AG04449 (cell line): ENCODE measurements at regions not wholly inside any gene's neighbourhood (a gene's known extent, or its start where the extent isn't known, plus 50 kb on each side); places are given as distances from the start of the nearest gene placed in this dataset.

Experiments
- CTCF ChIA-PET: fragments of 350-600 bp; formaldehyde crosslinking; extraction: SDS; loops from one replicate; lab custom pipeline; 2021; ENCODE audit warnings: antibody characterized with exemption; lab: Yijun Ruan, JAX
- POLR2A ChIA-PET: fragments of 400-600, 350-600 bp; formaldehyde crosslinking; extraction: SDS; loops from one replicate; lab custom pipeline; 2020; ENCODE audit warnings: antibody characterized with exemption, inconsistent platforms; lab: Yijun Ruan, JAX
- DNase-seq: peaks from one replicate; pipeline ENCODE4 v3.0.0-alpha.2; 2010; ENCODE audit warnings: low read depth, low spot score
- H3K4me3 ChIP-seq: 2 replicates; pipeline ENCODE4 v1.5.1; 2011; ENCODE audit warnings: low read depth, mild to moderate bottlenecking, control low read depth, low read length
- CTCF ChIP-seq: IDR thresholded peaks from one replicate; pipeline ENCODE4 v1.5.1; 2011; ENCODE audit warnings: mild to moderate bottlenecking, moderate library complexity, low read length, control low read depth, inconsistent platforms; ENCODE audit not compliant: insufficient read depth; ENCODE audit errors: missing control alignments

- CTCF ChIA-PET, result interaction anchor here (0.8 to 11.8 kb wide), 4 partner anchors 9 to 19 kb away, joined by 3 to 155 read pairs (median 3); no protein-coding TSS in a partner anchor
- no peak for TF ChIP-seq CTCF
- POLR2A ChIA-PET, result interaction anchor here (2.0 kb wide), 1 partner anchor 21 kb away, joined by 6 read pairs; no protein-coding TSS in a partner anchor
Measured at GRCh38 chr3:43873723-43874122, 183.0 kb downstream of the ABHD5 start.

GRCh38 chr3:43874290-43874689, 183.6 kb downstream of the ABHD5 start:
- POLR2A ChIA-PET, result no interaction called here
- no peak for TF ChIP-seq CTCF
- CTCF ChIA-PET, result interaction anchor here (0.8 to 11.8 kb wide), 4 partner anchors 8 to 20 kb away, joined by 3 to 155 read pairs (median 3); no protein-coding TSS in a partner anchor
- no peak for DNase-seq
- no peak overlapping the region for H3K4me3 ChIP-seq

More at GRCh38 chr3:43873723-43874122, 183.0 kb downstream of the ABHD5 start:
- H3K4me3 ChIP-seq, result no peak overlapping the region
- no peak for DNase-seq

- ChIA-PET CTCF (interaction anchor here (0.8 to 11.8 kb wide), 4 partner anchors 8 to 20 kb away, joined by 3 to 155 read pairs (median 3); no protein-coding TSS in a partner anchor), POLR2A (no interaction called here)
- DNase-seq, result no peak
- H3K4me3 ChIP-seq, result no peak overlapping the region
- TF ChIP-seq CTCF, result no peak
Measured at GRCh38 chr3:43874731-43875130, 184.0 kb downstream of the ABHD5 start.

- no peak for DNase-seq
- no peak overlapping the region for H3K4me3 ChIP-seq
- POLR2A ChIA-PET, result no interaction called here
- CTCF ChIA-PET, result interaction anchor here (0.8 to 1.5 kb wide), 3 partner anchors 10 to 37 kb away, joined by 3 to 5 read pairs (median 3); no protein-coding TSS in a partner anchor
- no peak for TF ChIP-seq CTCF
Measured at GRCh38 chr3:43876648-43877047, 185.9 kb downstream of the ABHD5 start.

GRCh38 chr3:43879166-43879565, 188.4 kb downstream of the ABHD5 start:
- POLR2A ChIA-PET, result no interaction called here
- DNase-seq, result no peak
- no peak for TF ChIP-seq CTCF

GRCh38 chr3:43882976-43883680, 192.4 kb downstream of the ABHD5 start:
- ChIA-PET POLR2A (no interaction called here), CTCF (interaction anchor here (0.9 kb wide), 1 partner anchor 9 kb away, joined by 3 read pairs; no protein-coding TSS in a partner anchor)
- no peak overlapping the region for H3K4me3 ChIP-seq
- TF ChIP-seq CTCF, result no peak
- no peak for DNase-seq

More at GRCh38 chr3:43879166-43879565, 188.4 kb downstream of the ABHD5 start:
- CTCF ChIA-PET, result interaction anchor here (1.3 kb wide), 1 partner anchor 24 kb away, joined by 5 read pairs; no protein-coding TSS in a partner anchor
- H3K4me3 ChIP-seq, result no peak overlapping the region
